DND-41 (cell line): ENCODE measurements at regions not wholly inside any gene's neighbourhood (a gene's known extent, or its start where the extent isn't known, plus 50 kb on each side); places are given as distances from the start of the nearest gene placed in this dataset.
"Not testable (repeated sequence)": the region's sequence is repeated elsewhere in the genome, so short reads cannot be mapped to it uniquely, and the experiment has no call there.

Source experiments
- ATAC-seq: fragments of 200-7000 bp; cut with Tn5 transposase; 3 replicates; pipeline ENCODE4 v1.9.1; 2021; ENCODE audit warnings: low read depth; ENCODE audit not compliant: insufficient read depth
- DNase-seq: peaks from one replicate; pipeline ENCODE4 v3.0.0-alpha.2; 2020
- H2AFZ ChIP-seq: 2 replicates; pipeline ENCODE4 v1.6.0; 2012; ENCODE audit warnings: low read depth, low read length
- H3K27ac ChIP-seq: 2 replicates; pipeline ENCODE4 v1.5.1; 2012; ENCODE audit warnings: low read length, inconsistent platforms
- H3K27me3 ChIP-seq: fragments of 200-600 bp; sonication (generic); 2 replicates; pipeline ENCODE4 v1.6.0; 2012; ENCODE audit warnings: low read length, mild to moderate bottlenecking, inconsistent platforms; ENCODE audit not compliant: insufficient read depth, poor library complexity
- H3K36me3 ChIP-seq: 2 replicates; pipeline ENCODE4 v1.5.1; 2012; ENCODE audit warnings: low read length, inconsistent platforms; ENCODE audit not compliant: insufficient read depth
- H3K4me1 ChIP-seq: 2 replicates; pipeline ENCODE4 v1.5.1; 2012; ENCODE audit warnings: mild to moderate bottlenecking, low read length; ENCODE audit not compliant: insufficient read depth
- H3K4me2 ChIP-seq: 2 replicates; pipeline ENCODE4 v1.6.0; 2012; ENCODE audit warnings: mild to moderate bottlenecking, moderate library complexity, low read length, inconsistent platforms; ENCODE audit not compliant: insufficient read depth
- H3K4me3 ChIP-seq, 2 experiments: fragments of 200-600 bp in 1 of 2; shearing (Covaris generic) in 1 of 2; 2 replicates each; pipeline ENCODE4 v1.5.1; 2012 to 2016; ENCODE audit warnings: inconsistent platforms in 2 of 2, low read length in 2 of 2, mild to moderate bottlenecking in 2 of 2, low read depth in 1 of 2, moderate library complexity in 1 of 2
- H3K79me2 ChIP-seq: 2 replicates; pipeline ENCODE4 v1.6.0; 2012; ENCODE audit warnings: low read length, inconsistent platforms; ENCODE audit not compliant: insufficient read depth
- H3K9ac ChIP-seq: 2 replicates; pipeline ENCODE4 v1.6.0; 2012; ENCODE audit warnings: low read depth, mild to moderate bottlenecking, inconsistent platforms, low read length, moderate library complexity
- H3K9me3 ChIP-seq: 2 replicates; pipeline ENCODE4 v1.5.1; 2012; ENCODE audit warnings: low read length, moderate library complexity, mild to moderate bottlenecking, inconsistent platforms; ENCODE audit not compliant: insufficient read depth, severe bottlenecking
- H4K20me1 ChIP-seq: 2 replicates; pipeline ENCODE4 v1.6.0; 2012; ENCODE audit warnings: low read length; ENCODE audit not compliant: insufficient read depth
- EZH2 ChIP-seq: IDR thresholded peaks from 3 replicates; pipeline ENCODE4 v1.6.1; 2012; ENCODE audit warnings: borderline replicate concordance, low read depth, mild to moderate bottlenecking, moderate library complexity, low read length, inconsistent platforms; ENCODE audit not compliant: severe bottlenecking
- TF ChIP-seq, protein P1 (sequence below): IDR thresholded peaks from 2 replicates; pipeline ENCODE4 v1.5.1; 2012; ENCODE audit warnings: borderline replicate concordance, low read length, moderate library complexity, mild to moderate bottlenecking; ENCODE audit not compliant: poor library complexity, severe bottlenecking; ENCODE audit errors: extremely low read depth

DNA sequence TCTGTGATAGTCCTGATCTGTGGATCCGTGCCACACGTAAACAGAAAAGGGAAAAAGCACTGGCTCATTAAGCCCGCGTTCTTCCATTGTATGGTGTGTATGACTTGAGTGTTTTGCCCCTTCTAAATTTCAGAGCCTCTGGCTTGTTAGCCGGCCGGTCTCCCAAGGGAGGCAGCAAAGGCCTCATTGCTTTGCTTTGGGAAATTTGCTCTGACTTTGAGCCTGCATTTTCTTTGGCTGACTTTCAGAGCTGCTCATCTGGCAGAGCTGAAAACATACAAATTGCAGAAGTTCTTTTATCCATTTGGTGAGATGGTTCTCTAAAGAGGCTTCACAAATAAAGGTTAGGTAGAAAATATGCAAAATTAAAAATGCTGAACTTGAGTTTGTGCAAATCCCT lies 123.0 kb downstream of the UTRN start:
- TF ChIP-seq EZH2 = no peak
- TF ChIP-seq, protein P1, sequence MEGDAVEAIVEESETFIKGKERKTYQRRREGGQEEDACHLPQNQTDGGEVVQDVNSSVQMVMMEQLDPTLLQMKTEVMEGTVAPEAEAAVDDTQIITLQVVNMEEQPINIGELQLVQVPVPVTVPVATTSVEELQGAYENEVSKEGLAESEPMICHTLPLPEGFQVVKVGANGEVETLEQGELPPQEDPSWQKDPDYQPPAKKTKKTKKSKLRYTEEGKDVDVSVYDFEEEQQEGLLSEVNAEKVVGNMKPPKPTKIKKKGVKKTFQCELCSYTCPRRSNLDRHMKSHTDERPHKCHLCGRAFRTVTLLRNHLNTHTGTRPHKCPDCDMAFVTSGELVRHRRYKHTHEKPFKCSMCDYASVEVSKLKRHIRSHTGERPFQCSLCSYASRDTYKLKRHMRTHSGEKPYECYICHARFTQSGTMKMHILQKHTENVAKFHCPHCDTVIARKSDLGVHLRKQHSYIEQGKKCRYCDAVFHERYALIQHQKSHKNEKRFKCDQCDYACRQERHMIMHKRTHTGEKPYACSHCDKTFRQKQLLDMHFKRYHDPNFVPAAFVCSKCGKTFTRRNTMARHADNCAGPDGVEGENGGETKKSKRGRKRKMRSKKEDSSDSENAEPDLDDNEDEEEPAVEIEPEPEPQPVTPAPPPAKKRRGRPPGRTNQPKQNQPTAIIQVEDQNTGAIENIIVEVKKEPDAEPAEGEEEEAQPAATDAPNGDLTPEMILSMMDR = no peak
- H3K27ac ChIP-seq = no peak overlapping the region
- no peak overlapping the region for H3K4me2 ChIP-seq
- no peaks in the 10 kb centered on the region; the same call in 1 of the 2 replicates for H3K36me3 ChIP-seq
- 0 out of 2 replicates have a peak, but pooled peaks cover 4% of the 10 kb centered on the region for H3K4me1 ChIP-seq
- no peak overlapping the region for H2AFZ ChIP-seq
- no peak overlapping the region for H3K9ac ChIP-seq
- no peak for ATAC-seq
- peaks cover 15% of the 10 kb centered on the region; the same call in 1 of the 2 replicates for H4K20me1 ChIP-seq
- DNase-seq = no peak
- H3K9me3 ChIP-seq = no peaks in the 10 kb centered on the region
- no peak overlapping the region for H3K4me3 ChIP-seq
- H3K27me3 ChIP-seq = no peaks in the 10 kb centered on the region
- peaks cover 72% of the 10 kb centered on the region for H3K79me2 ChIP-seq

DNA sequence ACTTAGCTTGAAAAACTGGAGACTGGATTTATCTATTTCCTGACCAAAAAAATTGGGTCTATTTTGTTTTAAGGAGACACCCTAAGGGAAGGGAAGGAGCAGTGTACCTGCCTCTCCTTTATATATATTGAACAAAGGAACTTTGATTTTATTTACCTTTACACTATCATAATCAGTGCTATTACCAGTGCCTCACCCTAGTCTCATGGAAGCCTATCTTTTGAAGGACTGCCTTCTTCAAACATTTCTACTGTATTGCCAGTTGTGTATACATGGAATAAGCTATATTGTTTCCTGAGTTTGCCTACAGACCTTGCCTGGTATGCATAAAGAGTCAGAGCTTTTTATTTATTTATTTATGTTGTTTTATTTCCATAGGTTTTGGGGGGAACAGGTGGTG lies 124.9 kb downstream of the UTRN start:
- H3K27ac ChIP-seq = no peak overlapping the region
- no peaks in the 10 kb centered on the region for H3K27me3 ChIP-seq
- peaks cover 84% of the 10 kb centered on the region for H3K79me2 ChIP-seq
- H3K4me3 ChIP-seq = no peak overlapping the region
- no peaks in the 10 kb centered on the region for H3K9me3 ChIP-seq
- H3K36me3 ChIP-seq = no peaks in the 10 kb centered on the region
- H3K4me1 ChIP-seq = 0 out of 2 replicates have a peak, but pooled peaks cover 4% of the 10 kb centered on the region
- DNase-seq (no peak), ATAC-seq (no peak)
- H3K4me2 ChIP-seq = no peak overlapping the region
- H4K20me1 ChIP-seq = peaks cover 18% of the 10 kb centered on the region; the same call in 1 of the 2 replicates
- no peak overlapping the region for H2AFZ ChIP-seq
- TF ChIP-seq, protein P1 = no peak
- no peak for TF ChIP-seq EZH2
- no peak overlapping the region for H3K9ac ChIP-seq

DNA sequence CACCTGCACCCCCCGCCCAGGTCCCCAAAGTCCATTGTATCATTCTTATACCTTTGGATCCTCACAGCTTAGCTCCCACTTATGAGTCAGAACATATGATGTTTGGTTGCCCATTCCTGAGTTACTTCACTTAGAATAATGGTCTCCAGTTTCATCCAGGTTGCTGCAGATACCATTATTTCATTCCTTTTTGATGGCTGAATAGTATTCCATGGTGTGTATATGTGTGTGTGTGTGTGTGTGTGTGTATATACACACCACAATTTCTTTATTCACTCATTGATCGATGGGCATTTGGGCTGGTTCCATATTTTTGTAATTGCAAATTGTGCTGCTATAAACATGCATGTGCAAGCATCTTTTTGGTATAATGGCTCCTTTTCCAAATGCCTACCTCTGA lies 125.4 kb downstream of the UTRN start:
- not testable (repeated sequence) for H3K9ac ChIP-seq, ATAC-seq, H3K36me3 ChIP-seq, H3K4me2 ChIP-seq, H3K27ac ChIP-seq, DNase-seq, H3K4me1 ChIP-seq, H3K27me3 ChIP-seq, H3K4me3 ChIP-seq, H2AFZ ChIP-seq, H3K9me3 ChIP-seq
- H4K20me1 ChIP-seq = peaks cover 18% of the 10 kb centered on the region; the same call in 1 of the 2 replicates
- H3K79me2 ChIP-seq = peaks cover 87% of the 10 kb centered on the region

DNA sequence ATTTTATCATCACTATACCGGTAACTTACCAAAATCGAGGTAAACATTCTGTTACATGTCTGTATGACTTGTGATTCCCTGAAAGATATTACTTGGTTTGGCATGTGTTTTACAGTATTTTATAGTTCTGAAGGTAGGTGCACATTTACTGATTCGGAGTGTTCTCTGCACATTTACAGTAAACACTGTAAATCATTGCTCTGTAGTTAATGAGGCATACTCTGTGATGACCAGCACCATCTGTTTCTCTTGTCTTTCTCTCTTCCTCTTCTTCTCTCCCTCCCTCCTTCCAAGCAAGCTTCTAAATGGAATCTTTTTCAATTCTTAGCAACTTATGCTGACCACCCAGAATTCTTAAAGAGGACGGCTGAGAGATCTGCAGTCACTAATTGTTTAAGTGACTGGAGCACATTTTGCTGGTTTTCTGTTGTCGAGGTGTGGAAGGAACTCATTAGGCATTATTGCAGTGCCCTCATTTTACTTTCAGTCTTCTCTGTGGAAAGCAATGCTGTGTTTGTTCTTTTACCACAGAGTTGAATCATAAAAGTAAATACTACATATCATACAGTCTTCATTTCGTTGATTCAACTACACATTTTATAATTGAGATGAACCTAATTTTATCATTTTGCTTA lies 126.5 kb downstream of the UTRN start:
- TF ChIP-seq EZH2 = no peak
- TF ChIP-seq, protein P1 = no peak
- Histone ChIP-seq H3K9me3 (no peaks in the 10 kb centered on the region), H3K4me1 (0 out of 2 replicates have a peak, but pooled peaks cover 4% of the 10 kb centered on the region), H3K4me3 (no peak overlapping the region), H3K9ac (no peak overlapping the region), H3K79me2 (peaks cover 93% of the 10 kb centered on the region), H3K27me3 (no peaks in the 10 kb centered on the region), H3K4me2 (no peak overlapping the region), H2AFZ (no peak overlapping the region), H3K27ac (no peak overlapping the region), H3K36me3 (no peaks in the 10 kb centered on the region), H4K20me1 (peaks cover 22% of the 10 kb centered on the region; the same call in 1 of the 2 replicates)
- DNase-seq = no peak
- peak; percentile 62 for ATAC-seq
